SK-N-MC (cell line): ENCODE measurements at regions not wholly inside any gene's neighbourhood (a gene's known extent, or its start where the extent isn't known, plus 50 kb on each side); places are given as distances from the start of the nearest gene placed in this dataset.

Experiments used
- DNase-seq: peaks from one replicate; pipeline ENCODE4 v3.0.0-alpha.2; 2011; ENCODE audit warnings: low read depth, low spot score
- H3K27ac ChIP-seq: fragments of 200-600 bp; sonication (generic); 2 replicates; pipeline ENCODE4 v1.5.1; 2016; ENCODE audit warnings: mixed run types
- H3K36me3 ChIP-seq: fragments of 200-600 bp; sonication (generic); 2 replicates; pipeline ENCODE4 v1.6.1; 2017; ENCODE audit warnings: antibody characterized with exemption, low read length, mixed read lengths; ENCODE audit not compliant: insufficient read depth
- H3K4me3 ChIP-seq: fragments of 200-600 bp; sonication (generic); 2 replicates; pipeline ENCODE4 v1.5.1; 2016
- H3K9ac ChIP-seq: fragments of 200-600 bp; sonication (generic); 2 replicates; pipeline ENCODE4 v1.8.0; 2017; ENCODE audit warnings: mixed run types, mixed read lengths; ENCODE audit not compliant: insufficient read length
- H3K9me3 ChIP-seq: fragments of 200-600 bp; sonication (generic); 2 replicates; pipeline ENCODE4 v1.6.1; 2017; ENCODE audit warnings: low read depth, mild to moderate bottlenecking, antibody characterized with exemption, low read length, moderate library complexity, mixed read lengths
- EZH2 ChIP-seq: fragments of 200-600 bp; sonication (generic); IDR thresholded peaks from one replicate; pipeline ENCODE4 v1.6.1; 2017; ENCODE audit warnings: antibody characterized with exemption
- FOXP2 ChIP-seq: optimal IDR thresholded peaks from 2 replicates; pipeline ENCODE3; 2011; ENCODE audit warnings: mild to moderate bottlenecking, moderate library complexity; ENCODE audit not compliant: insufficient read depth; ENCODE audit errors: extremely low read length, control extremely low read depth
- POLR2AphosphoS5 ChIP-seq: IDR thresholded peaks from 2 replicates; pipeline ENCODE4 v1.6.1; 2012; ENCODE audit warnings: mild to moderate bottlenecking, low read depth, low read length, borderline replicate concordance

DNA sequence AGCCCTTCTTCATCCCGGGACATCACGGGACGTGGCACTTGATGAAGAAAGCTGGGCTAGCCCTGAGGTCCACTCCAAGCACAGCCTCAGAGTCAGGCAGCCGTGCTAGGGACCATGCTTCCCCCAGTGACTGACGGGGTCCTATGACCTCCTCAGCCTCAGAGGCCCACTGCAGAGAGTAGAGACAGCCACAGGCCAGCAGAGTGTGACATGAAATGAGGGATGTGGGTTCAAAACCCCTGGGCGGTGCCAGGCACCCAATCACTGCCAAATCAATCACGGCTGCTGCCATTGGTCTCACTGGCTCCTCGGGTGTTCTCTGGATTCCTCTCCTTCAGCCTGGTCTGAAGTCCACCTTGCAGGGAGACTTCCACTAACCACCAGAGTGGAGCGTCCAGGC lies 197.7 kb upstream of the CDH4 start:
- Histone ChIP-seq H3K36me3 (no peaks in the 10 kb centered on the region), H3K9ac (no peak overlapping the region), H3K9me3 (no peaks in the 10 kb centered on the region), H3K4me3 (no peak overlapping the region), H3K27ac (no peak overlapping the region)
- DNase-seq: no peak
- TF ChIP-seq FOXP2 (no peak), EZH2 (no peak), POLR2AphosphoS5 (no peak)

DNA sequence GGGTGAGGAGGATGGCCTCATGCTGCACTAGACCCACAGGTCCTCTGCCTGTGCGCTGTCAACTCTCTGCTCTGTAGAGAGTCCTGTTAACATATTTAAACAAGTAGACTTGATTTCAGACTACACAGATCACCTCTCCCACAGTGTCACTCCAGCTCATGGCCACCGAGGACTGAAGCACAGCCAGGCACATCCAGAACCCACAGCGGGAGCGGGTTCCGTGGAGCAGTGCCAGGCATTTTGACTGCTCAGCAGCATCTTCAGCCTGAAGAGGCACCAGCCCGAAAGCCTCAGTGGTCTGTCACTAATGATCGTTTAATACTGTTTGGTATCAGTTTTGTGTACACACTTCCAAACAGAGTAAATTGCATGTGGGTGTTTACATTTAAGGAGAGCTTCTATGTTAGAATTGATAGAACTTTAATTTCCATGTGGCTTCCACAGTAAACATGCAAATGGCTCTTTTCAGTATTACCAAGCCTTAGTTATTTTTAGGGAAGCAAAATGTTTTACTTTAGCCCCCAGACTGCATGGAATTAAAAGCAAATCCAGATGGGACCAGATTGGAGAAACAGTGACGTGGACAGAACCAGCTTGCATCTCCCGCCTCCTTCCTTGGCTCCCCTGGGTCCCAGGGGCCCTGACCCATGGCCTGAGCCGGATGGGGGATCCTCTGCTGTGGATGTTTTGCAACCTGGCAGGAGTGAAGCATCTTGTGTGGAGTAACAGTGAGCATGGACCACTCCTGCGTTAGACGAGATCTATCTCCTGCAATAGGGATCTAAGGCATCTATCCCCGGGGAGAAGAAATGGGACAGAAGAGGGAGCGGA lies 196.7 kb upstream of the CDH4 start:
- DNase-seq: no peak
- TF ChIP-seq POLR2AphosphoS5: no peak
- Histone ChIP-seq H3K36me3 (no peaks in the 10 kb centered on the region), H3K27ac (no peak overlapping the region), H3K9ac (no peak overlapping the region), H3K9me3 (no peaks in the 10 kb centered on the region), H3K4me3 (no peak overlapping the region)

DNA sequence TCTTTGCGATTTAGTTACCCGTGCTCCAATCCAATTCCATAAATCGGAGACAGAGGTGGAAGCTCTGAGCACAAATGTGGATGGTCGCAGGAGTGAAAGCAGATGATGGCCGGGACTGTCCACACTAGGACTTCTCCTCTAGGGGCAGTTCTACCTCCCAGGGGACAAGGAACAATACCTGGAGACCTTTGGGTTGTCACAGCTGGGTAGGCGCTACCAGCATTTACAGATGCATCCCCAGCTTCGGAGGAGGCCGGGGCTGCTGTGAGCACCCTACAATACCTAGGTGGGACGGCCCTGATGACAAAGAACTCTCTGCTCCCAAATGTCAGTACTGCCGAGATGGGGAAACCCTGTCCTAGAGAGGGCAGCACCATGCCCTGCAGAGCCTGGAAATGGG lies 195.9 kb upstream of the CDH4 start:
- no peak for TF ChIP-seq EZH2
- no peak for TF ChIP-seq FOXP2
- no peak for TF ChIP-seq POLR2AphosphoS5
- no peak overlapping the region for H3K9ac ChIP-seq
- H3K27ac ChIP-seq: no peak overlapping the region
- DNase-seq: no peak
- no peaks in the 10 kb centered on the region for H3K9me3 ChIP-seq
- H3K36me3 ChIP-seq: no peaks in the 10 kb centered on the region
- H3K4me3 ChIP-seq: no peak overlapping the region

DNA sequence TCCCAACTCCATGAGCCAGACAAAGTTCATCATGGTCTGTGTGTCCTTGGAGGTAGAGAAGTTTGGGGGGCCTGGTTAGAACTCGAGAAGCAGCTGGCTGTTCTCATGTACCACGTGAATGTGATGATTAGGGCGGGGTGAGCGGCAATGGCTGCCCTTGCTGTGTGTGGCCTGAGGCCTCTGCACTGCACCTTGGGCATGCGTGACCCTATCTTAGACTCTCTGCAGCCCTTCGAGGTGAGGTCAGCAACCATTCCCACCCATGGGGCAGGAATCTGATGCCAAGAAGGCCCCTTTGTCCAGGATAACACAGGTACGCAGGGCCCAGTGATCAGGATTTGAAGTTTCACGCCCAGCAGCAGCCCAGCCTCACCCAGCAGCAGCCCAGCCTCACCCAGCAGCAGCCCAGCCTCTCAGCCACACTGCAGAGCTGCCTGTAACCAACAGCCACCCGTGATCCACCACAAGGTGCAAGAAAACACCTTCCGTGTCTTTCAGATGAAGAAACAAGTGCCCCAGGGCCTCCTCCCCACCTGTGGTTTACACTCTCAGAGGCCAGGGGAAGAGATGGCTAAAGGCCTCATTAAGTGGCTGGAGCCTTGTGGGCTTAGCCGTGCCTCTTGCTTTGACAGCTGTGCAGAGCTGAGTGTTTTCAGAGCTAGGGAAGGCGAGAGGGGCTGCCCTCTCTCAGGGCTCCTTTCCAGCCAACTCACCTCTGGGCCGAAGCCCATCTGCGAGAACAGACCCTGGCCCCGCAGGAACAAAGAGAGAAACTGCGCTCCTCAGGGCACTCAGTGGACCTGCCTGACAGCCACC lies 195.2 kb upstream of the CDH4 start:
- Histone ChIP-seq H3K4me3 (no peak overlapping the region), H3K36me3 (no peaks in the 10 kb centered on the region), H3K9me3 (no peaks in the 10 kb centered on the region)

DNA sequence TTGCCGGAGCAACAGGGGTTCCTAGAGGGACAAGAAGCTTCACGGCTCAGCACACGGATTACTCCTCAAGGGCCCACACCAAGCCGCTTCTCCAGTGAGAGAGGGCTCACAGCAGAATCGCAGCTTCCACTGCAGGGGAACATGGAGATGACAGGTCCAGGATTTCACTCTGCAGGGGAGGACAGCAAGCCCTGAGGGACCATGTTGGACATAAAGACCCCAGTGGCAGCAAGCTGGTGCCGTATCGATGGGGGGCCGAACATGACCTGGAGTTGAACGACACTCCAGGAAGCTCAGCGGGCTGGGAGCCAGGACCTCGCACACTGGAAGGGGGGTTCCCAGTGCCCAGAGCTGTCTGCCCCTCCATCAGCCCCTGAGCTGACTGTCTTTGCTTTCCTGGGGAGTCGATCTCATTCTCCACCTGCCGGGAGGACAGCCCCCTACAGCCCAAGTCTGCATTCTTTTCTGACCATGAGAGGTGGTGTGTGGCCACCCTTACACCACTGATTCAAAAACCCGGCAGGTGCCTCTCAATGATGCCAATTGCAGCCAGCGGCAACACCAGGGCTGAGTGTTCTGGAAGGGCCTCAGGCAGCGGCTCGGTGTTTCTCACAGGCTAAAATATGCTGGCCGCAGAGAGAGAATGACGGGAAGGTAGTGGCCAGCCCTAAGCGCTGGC lies 194.5 kb upstream of the CDH4 start:
- Histone ChIP-seq H3K36me3 (no peaks in the 10 kb centered on the region), H3K9me3 (no peaks in the 10 kb centered on the region), H3K27ac (no peak overlapping the region), H3K4me3 (no peak overlapping the region), H3K9ac (no peak overlapping the region)
- no peak for DNase-seq
- TF ChIP-seq FOXP2 (no peak), EZH2 (no peak), POLR2AphosphoS5 (no peak)

More for the DNA sequence above, 195.2 kb upstream of the CDH4 start:
- no peak for TF ChIP-seq EZH2
- TF ChIP-seq POLR2AphosphoS5: no peak
- no peak for TF ChIP-seq FOXP2
- Histone ChIP-seq H3K27ac (no peak overlapping the region), H3K9ac (no peak overlapping the region)
- DNase-seq: no peak

DNA sequence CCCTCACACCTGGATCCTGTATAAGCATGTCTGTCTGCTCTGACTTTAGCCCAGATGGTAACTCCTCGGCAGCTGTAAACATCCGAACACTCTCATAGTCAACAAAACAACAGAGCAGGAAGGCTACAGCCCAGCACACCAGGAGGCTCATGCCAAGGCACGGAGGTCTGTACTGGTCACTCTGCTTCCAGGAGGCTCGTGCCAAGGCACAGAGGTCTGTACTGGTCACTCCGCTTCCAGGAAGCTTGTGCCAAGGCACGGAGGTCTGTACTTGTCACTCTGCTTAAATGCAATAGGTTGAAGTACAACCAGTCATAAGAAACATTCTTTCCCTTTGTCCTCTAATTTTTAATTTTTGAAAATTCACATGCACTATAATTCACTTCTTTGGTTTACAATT lies 190.1 kb upstream of the CDH4 start:
- Histone ChIP-seq H3K4me3 (no peak overlapping the region), H3K9ac (no peak overlapping the region), H3K9me3 (no peaks in the 10 kb centered on the region), H3K27ac (no peak overlapping the region), H3K36me3 (no peaks in the 10 kb centered on the region)
- TF ChIP-seq FOXP2 (no peak), POLR2AphosphoS5 (no peak), EZH2 (no peak)
- DNase-seq: no peak

DNA sequence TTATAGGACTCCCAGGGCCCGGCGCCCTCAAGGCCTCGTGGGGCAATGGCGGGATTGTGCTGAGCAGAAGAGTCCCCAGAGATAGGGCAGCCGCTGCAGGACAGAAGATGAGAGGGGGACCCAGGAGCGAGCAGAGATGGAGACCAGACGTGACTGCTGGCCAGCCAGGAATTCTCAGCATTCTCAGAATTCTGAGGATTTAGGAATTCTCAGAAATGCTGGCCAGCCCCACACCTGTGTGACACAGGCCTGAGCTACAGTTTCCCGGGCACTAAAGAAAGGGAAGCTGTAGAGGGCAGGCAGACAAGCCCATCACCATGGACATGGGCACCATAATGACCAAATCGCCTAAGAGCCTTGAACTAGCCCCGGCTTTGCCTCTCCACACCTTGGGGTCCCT lies 186.2 kb upstream of the CDH4 start:
- TF ChIP-seq FOXP2 (no peak), POLR2AphosphoS5 (no peak), EZH2 (no peak)
- no peak for DNase-seq
- no peak overlapping the region for H3K9ac ChIP-seq
- H3K4me3 ChIP-seq: no peak overlapping the region
- H3K27ac ChIP-seq: no peak overlapping the region
- no peaks in the 10 kb centered on the region for H3K36me3 ChIP-seq
- no peaks in the 10 kb centered on the region for H3K9me3 ChIP-seq

DNA sequence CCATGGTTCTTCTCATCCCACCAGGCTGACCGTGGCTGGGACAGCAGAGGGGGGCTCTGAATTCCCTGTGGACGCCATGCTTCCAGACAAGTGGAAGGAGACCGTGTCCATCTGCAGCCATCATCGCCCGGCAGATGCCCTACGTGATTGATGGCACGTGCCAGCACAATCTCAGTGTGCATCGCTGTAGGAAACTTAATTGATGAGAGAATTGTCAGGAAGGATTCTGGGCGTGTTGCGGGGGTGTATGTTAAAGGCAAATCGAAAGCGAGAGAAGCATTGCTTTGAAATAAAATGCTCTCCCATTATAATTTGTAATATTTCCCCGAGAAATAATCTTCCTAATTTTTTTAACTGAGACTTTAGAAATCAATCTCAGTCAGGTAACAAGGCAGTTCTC lies 185.5 kb upstream of the CDH4 start:
- no peaks in the 10 kb centered on the region for H3K36me3 ChIP-seq
- no peaks in the 10 kb centered on the region for H3K9me3 ChIP-seq
- DNase-seq: no peak
- no peak overlapping the region for H3K27ac ChIP-seq
- H3K4me3 ChIP-seq: no peak overlapping the region
- TF ChIP-seq EZH2 (no peak), FOXP2 (no peak), POLR2AphosphoS5 (no peak)
- H3K9ac ChIP-seq: no peak overlapping the region
